HUES48 (cell line): ENCODE measurements at regions not wholly inside any gene's neighbourhood (a gene's known extent, or its start where the extent isn't known, plus 50 kb on each side); places are given as distances from the start of the nearest gene placed in this dataset.
"Not testable (repeated sequence)": the region's sequence is repeated elsewhere in the genome, so short reads cannot be mapped to it uniquely, and the experiment has no call there.

ENCODE experiments used
- H3K27ac ChIP-seq: one replicate; pipeline ENCODE4 v1.7.0; 2013; ENCODE audit warnings: low read depth, low read length, inconsistent platforms
- H3K27me3 ChIP-seq: 2 replicates; pipeline ENCODE4 v1.6.1; 2013; ENCODE audit warnings: mild to moderate bottlenecking, low read length; ENCODE audit not compliant: control insufficient read depth, insufficient read depth
- H3K36me3 ChIP-seq: 2 replicates; pipeline ENCODE4 v1.6.1; 2013; ENCODE audit warnings: low read length; ENCODE audit not compliant: control insufficient read depth, insufficient read depth
- H3K4me1 ChIP-seq: 2 replicates; pipeline ENCODE4 v1.6.1; 2013; ENCODE audit warnings: mild to moderate bottlenecking, low read length; ENCODE audit not compliant: control insufficient read depth, insufficient read depth
- H3K4me3 ChIP-seq: 2 replicates; pipeline ENCODE4 v1.5.1; 2013; ENCODE audit warnings: mild to moderate bottlenecking, low read depth, low read length
- H3K9ac ChIP-seq: 2 replicates; pipeline ENCODE4 v1.6.1; 2013; ENCODE audit warnings: mild to moderate bottlenecking, low read depth, low read length, moderate library complexity
- H3K9me3 ChIP-seq: 2 replicates; pipeline ENCODE4 v1.6.1; 2013; ENCODE audit warnings: low read length; ENCODE audit not compliant: control insufficient read depth, insufficient read depth

GRCh38 chr14:56351861-56352260, 227.7 kb upstream of the TMEM260 start:
- Histone ChIP-seq H3K36me3 (no peaks in the 10 kb centered on the region), H3K9me3 (no peaks in the 10 kb centered on the region), H3K9ac (no peak overlapping the region), H3K27ac (no peak overlapping the region), H3K4me3 (no peak overlapping the region), H3K27me3 (no peaks in the 10 kb centered on the region), H3K4me1 (no peaks in the 10 kb centered on the region)

GRCh38 chr14:56352999-56353398, 226.6 kb upstream of the TMEM260 start:
- H3K9me3 ChIP-seq, result no peaks in the 10 kb centered on the region
- no peaks in the 10 kb centered on the region for H3K4me1 ChIP-seq
- H3K9ac ChIP-seq, result no peak overlapping the region
- no peak overlapping the region for H3K27ac ChIP-seq
- no peaks in the 10 kb centered on the region for H3K36me3 ChIP-seq
- H3K4me3 ChIP-seq, result no peak overlapping the region
- no peaks in the 10 kb centered on the region for H3K27me3 ChIP-seq

GRCh38 chr14:56357428-56357827, 222.2 kb upstream of the TMEM260 start:
- Histone ChIP-seq H3K27ac (no peak overlapping the region), H3K27me3 (no peaks in the 10 kb centered on the region), H3K36me3 (no peaks in the 10 kb centered on the region)

GRCh38 chr14:56358275-56358674, 221.3 kb upstream of the TMEM260 start:
- H3K4me3 ChIP-seq, result no peak overlapping the region
- no peaks in the 10 kb centered on the region for H3K27me3 ChIP-seq
- H3K4me1 ChIP-seq, result no peaks in the 10 kb centered on the region
- no peak overlapping the region for H3K9ac ChIP-seq
- no peak overlapping the region for H3K27ac ChIP-seq
- no peaks in the 10 kb centered on the region for H3K9me3 ChIP-seq
- H3K36me3 ChIP-seq, result no peaks in the 10 kb centered on the region

More at GRCh38 chr14:56357428-56357827, 222.2 kb upstream of the TMEM260 start:
- H3K4me1 ChIP-seq, result no peaks in the 10 kb centered on the region
- H3K9ac ChIP-seq, result no peak overlapping the region
- no peaks in the 10 kb centered on the region for H3K9me3 ChIP-seq
- H3K4me3 ChIP-seq, result no peak overlapping the region

- Histone ChIP-seq H3K36me3 (no peaks in the 10 kb centered on the region), H3K27ac (no peak overlapping the region), H3K9ac (no peak overlapping the region), H3K9me3 (no peaks in the 10 kb centered on the region), H3K27me3 (no peaks in the 10 kb centered on the region), H3K4me1 (no peaks in the 10 kb centered on the region), H3K4me3 (no peak overlapping the region)
These were observed 220.6 kb upstream of the TMEM260 start for GRCh38 chr14:56358851-56359614.

GRCh38 chr14:56365663-56366062, 213.9 kb upstream of the TMEM260 start:
- not testable (repeated sequence) for H3K27me3 ChIP-seq, H3K36me3 ChIP-seq, H3K4me3 ChIP-seq, H3K9me3 ChIP-seq, H3K9ac ChIP-seq, H3K27ac ChIP-seq, H3K4me1 ChIP-seq

GRCh38 chr14:56367416-56367815, 212.2 kb upstream of the TMEM260 start:
- Histone ChIP-seq H3K36me3 (no peaks in the 10 kb centered on the region), H3K4me1 (0 out of 2 replicates have a peak, but pooled peaks cover 2% of the 10 kb centered on the region)

GRCh38 chr14:56371737-56372136, 207.9 kb upstream of the TMEM260 start:
- H3K9me3 ChIP-seq, result no peaks in the 10 kb centered on the region
- H3K27ac ChIP-seq, result no peak overlapping the region
- H3K9ac ChIP-seq, result no peak overlapping the region
- H3K4me1 ChIP-seq, result no peaks in the 10 kb centered on the region
- H3K36me3 ChIP-seq, result no peaks in the 10 kb centered on the region
- no peak overlapping the region for H3K4me3 ChIP-seq
- H3K27me3 ChIP-seq, result no peaks in the 10 kb centered on the region

More at GRCh38 chr14:56367416-56367815, 212.2 kb upstream of the TMEM260 start:
- no peak overlapping the region for H3K4me3 ChIP-seq
- no peak overlapping the region for H3K27ac ChIP-seq
- H3K27me3 ChIP-seq, result no peaks in the 10 kb centered on the region
- no peak overlapping the region for H3K9ac ChIP-seq
- no peaks in the 10 kb centered on the region for H3K9me3 ChIP-seq

GRCh38 chr14:56374421-56374820, 205.2 kb upstream of the TMEM260 start:
- H3K9me3 ChIP-seq, result no peaks in the 10 kb centered on the region
- no peaks in the 10 kb centered on the region for H3K36me3 ChIP-seq
- no peak overlapping the region for H3K27ac ChIP-seq
- H3K9ac ChIP-seq, result no peak overlapping the region
- no peak overlapping the region for H3K4me3 ChIP-seq
- H3K27me3 ChIP-seq, result no peaks in the 10 kb centered on the region
- no peaks in the 10 kb centered on the region for H3K4me1 ChIP-seq

- Histone ChIP-seq H3K9me3 (no peaks in the 10 kb centered on the region), H3K27ac (no peak overlapping the region), H3K4me1 (no peaks in the 10 kb centered on the region), H3K27me3 (no peaks in the 10 kb centered on the region), H3K9ac (no peak overlapping the region), H3K36me3 (no peaks in the 10 kb centered on the region), H3K4me3 (no peak overlapping the region)
These were observed 201.6 kb upstream of the TMEM260 start for GRCh38 chr14:56378046-56378445.

- H3K27ac ChIP-seq, result no peak overlapping the region
- H3K9ac ChIP-seq, result no peak overlapping the region
- H3K27me3 ChIP-seq, result no peaks in the 10 kb centered on the region
- no peaks in the 10 kb centered on the region for H3K36me3 ChIP-seq
- no peak overlapping the region for H3K4me3 ChIP-seq
- no peaks in the 10 kb centered on the region for H3K4me1 ChIP-seq
- H3K9me3 ChIP-seq, result no peaks in the 10 kb centered on the region
These were observed 201.1 kb upstream of the TMEM260 start for GRCh38 chr14:56378475-56378877.
